Hematopoietic multipotent progenitor cell treated with erythropoietin and hydrocortisone succinate and interleukin-3 and kit ligand, for 4 days (in vitro differentiated cells): ENCODE measurements at regions not wholly inside any gene's neighbourhood (a gene's known extent, or its start where the extent isn't known, plus 50 kb on each side); places are given as distances from the start of the nearest gene placed in this dataset.

Source experiments
- DNase-seq: peaks from one replicate; pipeline ENCODE4 v3.0.0-alpha.2; 2015

DNA sequence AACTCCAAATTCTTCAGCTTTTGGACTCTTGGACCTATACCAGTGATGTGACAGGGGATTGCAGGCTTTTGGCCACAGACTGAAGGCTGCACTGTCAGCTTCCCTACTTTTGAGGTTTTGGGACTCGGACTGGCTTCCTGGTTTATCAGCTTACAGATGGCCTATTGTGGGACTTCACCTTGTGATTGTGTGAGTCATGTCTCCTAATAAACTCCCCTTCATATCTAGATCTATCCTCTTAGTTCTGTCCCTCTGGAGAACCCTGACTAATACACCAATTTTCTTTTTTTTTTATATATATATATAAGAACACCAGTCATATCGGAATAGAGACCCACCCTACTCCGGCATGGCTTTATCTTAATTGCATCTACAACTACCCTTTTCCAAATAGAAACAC lies 166.8 kb downstream of the ETV1 start:
- DNase-seq, result no peak

GRCh38 chr7:13826752-13827151 lies 162.7 kb downstream of the ETV1 start:
- no peak for DNase-seq

GRCh38 chr7:13827716-13828115 lies 161.8 kb downstream of the ETV1 start:
- no peak for DNase-seq

- no peak for DNase-seq
Observed at GRCh38 chr7:13829231-13829630, 160.2 kb downstream of the ETV1 start.

DNA sequence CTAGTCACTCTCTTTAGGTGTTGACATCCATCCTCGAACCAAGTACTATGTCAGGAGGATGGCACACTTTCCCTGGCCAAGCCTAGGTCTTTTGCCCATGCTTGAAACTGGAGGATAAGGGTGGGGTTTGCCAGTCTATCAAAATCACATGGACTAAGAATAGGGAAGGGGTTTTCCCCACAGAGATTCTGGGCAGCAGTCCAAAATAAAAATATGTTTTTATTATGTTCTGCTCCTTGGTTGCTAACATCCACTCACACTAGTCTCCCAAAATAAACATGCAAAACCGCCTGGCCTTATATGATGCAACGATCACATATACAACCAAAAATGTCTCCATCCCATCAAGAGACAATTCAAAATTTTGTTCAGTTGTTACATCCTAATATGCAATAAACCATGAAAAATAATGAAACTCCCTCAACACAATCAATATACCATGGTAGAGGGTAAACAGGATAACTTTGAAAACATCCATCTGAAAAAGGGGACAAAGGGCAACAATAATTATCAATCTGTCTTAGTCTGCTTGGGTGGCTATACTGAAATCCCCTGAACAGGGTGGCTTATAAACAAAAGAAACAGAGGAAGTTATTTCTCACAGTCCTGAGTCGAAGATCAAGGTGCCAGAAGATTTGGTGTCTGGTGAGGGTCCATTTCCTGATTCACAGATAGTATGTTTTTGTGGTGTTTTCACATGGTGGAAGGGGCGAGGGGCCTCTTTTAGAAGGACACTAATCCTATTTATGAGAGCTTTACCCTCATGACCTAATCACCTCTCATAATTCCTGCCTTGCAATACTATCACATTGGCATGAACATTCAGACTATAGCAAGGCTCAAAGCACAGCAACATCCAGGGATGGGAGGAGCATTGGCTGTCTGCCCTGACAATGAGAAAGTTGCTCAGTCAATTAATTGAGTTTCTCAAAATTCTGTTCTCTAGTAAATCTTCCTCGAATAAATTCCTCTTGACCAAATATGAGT lies 159.3 kb downstream of the ETV1 start:
- peak; percentile 4 for DNase-seq

DNA sequence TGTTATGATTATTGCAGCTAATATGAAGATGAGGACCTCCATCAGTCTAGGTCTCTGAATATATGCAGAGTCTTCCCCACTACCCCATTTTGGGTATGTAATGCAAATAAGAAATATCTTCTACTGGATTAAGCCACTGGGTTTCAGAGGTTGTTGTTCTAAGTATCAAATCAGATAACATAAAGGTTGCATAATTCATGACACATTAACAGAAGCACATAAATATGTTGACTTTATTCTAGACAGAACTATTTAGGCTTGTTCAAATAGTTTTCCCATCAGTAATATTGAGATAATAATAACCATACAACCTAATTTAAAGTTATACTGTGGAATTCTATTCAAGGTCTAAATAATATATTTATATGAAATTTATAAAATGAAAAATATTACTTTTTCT lies 157.1 kb downstream of the ETV1 start:
- no peak for DNase-seq

DNA sequence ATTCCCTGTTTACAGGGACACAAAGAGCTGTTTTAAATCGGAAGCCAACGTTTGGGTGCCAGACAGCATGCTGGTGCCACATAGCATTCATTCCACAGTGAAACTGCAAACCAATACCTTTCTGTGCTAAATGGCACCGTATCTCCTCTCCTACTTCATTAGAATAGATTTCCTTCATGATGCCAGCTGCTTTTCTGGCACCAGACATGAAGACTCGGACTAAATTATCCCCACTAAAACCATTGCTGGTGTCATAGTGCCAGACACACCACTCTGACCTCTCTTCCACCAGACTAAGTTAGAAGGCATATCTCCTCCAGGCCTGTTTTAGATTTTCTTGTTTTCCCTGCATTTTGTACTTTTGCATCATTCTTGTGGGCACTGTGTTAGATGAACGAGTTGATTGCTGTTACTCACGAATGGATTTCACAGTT lies 155.1 kb downstream of the ETV1 start:
- no peak for DNase-seq

GRCh38 chr7:13835442-13835841 lies 154.0 kb downstream of the ETV1 start:
- DNase-seq, result no peak

GRCh38 chr7:13839063-13839462 lies 150.4 kb downstream of the ETV1 start:
- no peak for DNase-seq
